ENCODE measurements at regions not wholly inside any gene's neighbourhood (a gene's known extent, or its start where the extent isn't known, plus 50 kb on each side); places are given as distances from the start of the nearest gene placed in this dataset.

- TF ChIP-seq CTCF (IDR thresholded peaks at IDR 0.05; ENCODE audit: insufficient read depth, low read depth, low read length) (no peak), EZH2 (IDR thresholded peaks at IDR 0.05; ENCODE audit: insufficient read depth, low read length) (no peak)
These were observed 580.1 kb upstream of the BTBD3 start for GRCh38 chr20:11337361-11338130.
